ENCODE measurements at regions not wholly inside any gene's neighbourhood (a gene's known extent, or its start where the extent isn't known, plus 50 kb on each side); places are given as distances from the start of the nearest gene placed in this dataset.

GRCh38 chr2:66093371-66093770 lies 341.6 kb upstream of the MEIS1 start:
- DNase-seq = no peak

- no peak for DNase-seq
Observed at GRCh38 chr2:66084948-66085590, 349.9 kb upstream of the MEIS1 start.

DNA sequence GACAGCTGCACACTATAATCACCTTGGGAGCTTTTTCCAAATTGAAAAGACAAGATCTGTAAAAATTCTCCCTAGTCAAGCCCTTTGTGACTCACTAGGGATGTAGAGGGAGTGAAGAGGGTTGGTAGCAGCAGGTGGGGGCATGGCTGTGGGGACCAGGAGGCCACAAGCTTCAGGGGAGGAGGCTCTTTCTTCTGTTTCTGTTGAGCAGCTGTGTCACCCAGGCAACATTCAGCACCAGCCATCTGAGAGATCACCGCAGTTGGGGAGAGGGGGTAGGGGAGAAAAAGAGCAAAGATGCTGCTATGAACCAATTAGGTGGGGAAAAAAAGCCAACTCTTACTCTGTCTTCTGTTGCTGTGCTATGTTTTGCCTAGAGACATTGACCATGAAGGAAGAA lies 352.3 kb upstream of the MEIS1 start:
- DNase-seq = no peak

- no peak for DNase-seq
Observed at GRCh38 chr2:66080127-66080526, 354.8 kb upstream of the MEIS1 start.

DNA sequence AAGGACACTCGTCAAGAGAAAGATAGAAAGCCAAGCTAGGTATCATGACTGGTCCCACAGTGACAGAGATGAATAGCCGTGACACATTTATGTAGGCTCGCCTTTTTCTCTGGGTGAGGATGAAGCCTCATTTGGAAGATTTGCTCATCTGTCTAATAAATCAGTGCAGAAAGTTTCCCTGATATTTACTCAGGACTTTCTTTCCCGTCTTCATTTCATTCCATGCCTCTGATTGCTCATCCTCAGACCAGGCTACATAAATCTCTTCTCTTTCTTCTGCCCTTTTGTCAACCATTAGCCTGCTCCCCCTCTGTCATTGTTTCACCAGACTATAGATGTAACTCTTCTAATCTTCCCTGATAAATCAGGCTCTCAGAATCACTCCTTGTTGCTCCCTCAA lies 361.8 kb upstream of the MEIS1 start:
- no peak for DNase-seq

GRCh38 chr2:66070721-66071602 lies 364.0 kb upstream of the MEIS1 start:
- DNase-seq = no peak

DNA sequence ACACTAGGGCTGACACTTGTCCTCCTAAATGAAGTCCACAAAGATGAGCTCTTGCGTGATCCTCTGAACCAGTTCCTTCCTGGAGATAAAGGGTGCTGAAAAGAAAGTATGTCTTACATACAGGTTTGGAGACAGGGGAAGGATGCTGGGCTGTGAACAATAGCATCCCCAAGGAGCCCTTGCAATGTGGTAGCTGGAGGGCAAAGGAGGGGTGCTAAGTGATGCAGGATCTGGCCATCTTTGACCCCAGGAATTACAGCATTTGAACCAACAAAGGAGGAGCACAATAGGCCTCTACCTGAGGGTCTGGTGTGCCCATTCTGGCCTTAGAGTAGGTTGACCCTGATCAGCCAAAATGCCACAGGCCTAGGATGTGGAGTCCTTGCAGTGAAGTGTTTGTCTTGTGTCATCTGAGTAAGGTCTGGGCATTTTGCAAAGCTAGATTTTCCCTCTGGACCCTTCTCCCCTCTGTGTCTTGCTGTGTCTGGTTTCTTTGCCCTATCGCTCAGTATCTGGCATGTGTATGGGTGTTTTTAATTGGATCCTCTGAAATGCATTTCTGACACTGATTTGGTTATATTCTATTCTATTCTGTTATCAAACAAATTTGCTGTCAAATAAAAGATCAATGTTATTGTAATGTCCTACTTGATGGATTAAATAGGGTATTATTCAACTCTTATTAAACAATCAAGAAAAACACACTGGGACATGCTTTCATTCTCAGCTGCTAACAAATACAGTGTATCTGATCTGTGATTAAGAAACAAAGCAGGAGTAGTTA lies 364.8 kb upstream of the MEIS1 start:
- no peak for DNase-seq

DNA sequence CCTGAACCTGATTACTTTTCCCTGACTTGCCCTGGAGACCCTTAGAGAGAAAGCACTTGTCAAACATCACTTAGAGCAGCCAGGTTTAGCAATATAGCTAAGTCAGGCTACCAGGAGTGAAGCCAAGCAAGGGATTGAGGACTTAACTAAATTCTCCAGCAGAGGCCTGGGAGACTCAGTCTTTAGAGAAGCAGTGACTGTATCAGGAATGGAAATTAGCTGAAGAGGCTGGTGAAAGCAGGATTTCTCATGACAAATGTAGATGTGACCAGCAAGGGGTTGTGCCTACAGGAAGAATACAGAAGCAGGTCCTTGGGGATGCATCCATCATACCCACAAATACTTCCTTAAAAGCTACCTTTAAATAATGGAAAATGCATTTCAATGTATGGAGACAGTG lies 368.9 kb upstream of the MEIS1 start:
- no peak for DNase-seq

- no peak for DNase-seq
Observed at GRCh38 chr2:66059332-66059731, 375.6 kb upstream of the MEIS1 start.

- DNase-seq = no peak
Observed at GRCh38 chr2:66058675-66059074, 376.2 kb upstream of the MEIS1 start.

DNA sequence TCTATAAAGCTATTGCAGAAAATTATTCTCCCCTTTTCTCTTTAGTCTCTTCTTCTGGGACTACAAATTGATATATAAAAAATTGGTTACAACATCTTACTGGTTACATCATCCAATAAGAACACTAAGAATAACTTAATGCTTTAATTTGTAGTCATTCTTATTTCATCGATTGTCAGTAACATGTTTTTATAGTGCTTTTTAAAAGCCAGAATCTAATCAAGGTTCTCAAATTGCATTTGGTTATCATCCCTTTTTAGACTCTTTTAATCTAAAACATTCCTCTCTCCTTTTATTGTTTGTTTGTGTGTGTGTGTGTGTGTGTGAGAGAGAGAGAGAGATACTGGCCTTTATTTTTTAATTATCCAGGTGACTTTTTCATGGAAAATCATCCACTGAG lies 377.1 kb upstream of the MEIS1 start:
- DNase-seq = no peak

GRCh38 chr2:66050392-66050791 lies 384.5 kb upstream of the MEIS1 start:
- no peak for DNase-seq

GRCh38 chr2:66048667-66049066 lies 386.3 kb upstream of the MEIS1 start:
- no peak for DNase-seq

GRCh38 chr2:66041902-66042657 lies 392.8 kb upstream of the MEIS1 start:
- DNase-seq = no peak

GRCh38 chr2:66036948-66037347 lies 398.0 kb upstream of the MEIS1 start:
- DNase-seq = no peak

DNA sequence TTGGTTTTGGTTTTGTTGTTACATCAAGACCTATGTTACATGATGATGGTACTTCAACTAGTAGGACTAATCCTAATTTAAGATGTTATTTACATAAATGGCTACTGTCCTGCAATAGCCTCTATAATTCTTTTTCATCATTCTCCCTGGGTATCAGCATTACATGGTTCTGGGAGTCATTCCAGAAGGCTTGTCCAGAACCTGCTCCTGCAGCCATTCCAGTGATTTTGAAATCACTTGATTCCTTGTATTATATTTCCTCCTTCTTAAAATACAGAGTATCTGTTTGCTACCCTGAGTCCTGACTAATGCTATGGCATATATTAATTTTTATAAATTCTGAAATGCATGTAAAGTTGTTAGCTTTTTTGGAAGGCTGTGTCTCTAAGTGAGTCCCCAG lies 400.5 kb upstream of the MEIS1 start:
- DNase-seq = no peak

DNA sequence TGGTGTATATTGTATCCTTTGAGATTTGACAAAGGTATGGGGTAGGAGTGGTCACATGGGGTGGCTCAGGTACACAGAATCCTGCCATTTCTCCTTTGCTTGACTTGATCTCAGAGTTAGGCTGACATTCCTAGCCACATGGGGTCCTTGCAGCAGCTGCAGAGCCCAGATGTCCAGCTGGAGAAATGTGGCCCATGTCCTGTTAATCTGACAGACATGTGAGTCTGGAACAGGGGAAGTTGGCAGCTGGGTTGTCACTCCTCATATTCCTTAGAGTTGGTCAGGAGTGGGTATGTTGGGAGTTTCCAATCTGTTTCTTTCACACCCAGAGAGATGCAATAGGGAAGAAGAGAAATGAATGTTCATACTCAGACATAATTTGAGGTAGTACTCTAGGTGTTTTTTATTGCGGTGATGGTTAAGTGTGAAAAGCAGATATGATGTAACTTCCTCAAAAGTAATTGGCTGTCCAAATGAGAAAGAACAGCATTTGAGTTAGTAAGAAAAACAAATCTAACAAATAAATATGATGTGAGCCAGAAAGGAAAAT lies 402.6 kb upstream of the MEIS1 start:
- no peak for DNase-seq

- no peak for DNase-seq
Observed at GRCh38 chr2:66031236-66031635, 403.7 kb upstream of the MEIS1 start.

DNA sequence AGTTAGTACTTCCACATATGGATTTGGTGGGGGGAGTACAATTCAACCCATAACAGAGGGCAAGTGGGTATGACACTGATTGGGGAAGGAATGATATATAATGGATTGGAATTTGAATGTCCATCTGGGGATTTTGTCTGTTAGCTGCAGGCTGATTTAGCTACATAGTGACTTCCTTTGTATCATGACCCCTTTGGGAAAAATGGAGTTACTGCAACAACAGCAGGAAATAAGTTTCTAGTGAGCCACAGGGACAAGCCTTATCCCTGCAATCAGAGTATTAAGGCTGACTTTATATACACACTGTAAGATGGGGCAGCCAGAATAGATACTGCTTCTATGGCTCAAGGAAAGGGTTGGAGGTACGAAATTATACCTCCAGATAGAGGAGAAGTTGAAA lies 404.4 kb upstream of the MEIS1 start:
- no peak for DNase-seq

GRCh38 chr2:66024391-66024790 lies 410.5 kb upstream of the MEIS1 start:
- DNase-seq = no peak

- DNase-seq = no peak
Observed at GRCh38 chr2:66021296-66021695, 413.6 kb upstream of the MEIS1 start.

- no peak for DNase-seq
Observed at GRCh38 chr2:66017763-66018162, 417.2 kb upstream of the MEIS1 start.

DNA sequence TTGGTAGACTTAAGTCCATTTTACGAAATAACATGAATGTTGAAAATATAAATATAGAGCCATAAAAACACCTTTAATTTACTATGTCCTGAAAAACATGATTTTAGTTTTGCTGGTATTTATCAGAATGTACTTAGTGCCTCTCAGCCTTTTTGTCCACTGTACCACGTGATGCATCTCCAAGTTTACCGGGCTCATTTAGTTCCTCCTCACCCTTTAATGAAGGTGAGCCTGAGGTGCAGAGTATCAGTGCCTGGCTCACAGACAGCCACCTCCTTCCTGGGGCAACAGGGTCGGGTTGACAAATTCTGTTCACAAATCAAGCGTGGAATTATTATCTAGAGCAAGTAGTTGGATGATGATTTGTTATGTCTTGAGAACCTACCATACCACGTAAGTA lies 420.5 kb upstream of the MEIS1 start:
- no peak for DNase-seq
